ENCODE measurements at regions not wholly inside any gene's neighbourhood (a gene's known extent, or its start where the extent isn't known, plus 50 kb on each side); places are given as distances from the start of the nearest gene placed in this dataset.

GRCh38 chr1:234932511-234933430 is 195.9 kb downstream of the TOMM20 start:
- no peak for DNase-seq (ENCODE audit: low read depth)

- DNase-seq (ENCODE audit: low read depth), result no peak
These were observed 196.5 kb downstream of the TOMM20 start for GRCh38 chr1:234932106-234932505.

GRCh38 chr1:234931404-234931973 is 197.1 kb downstream of the TOMM20 start:
- DNase-seq (ENCODE audit: low read depth), result no peak

- no peak for DNase-seq (ENCODE audit: low read depth)
These were observed 199.3 kb downstream of the TOMM20 start for GRCh38 chr1:234929369-234929768.

- DNase-seq (ENCODE audit: low read depth), result no peak
These were observed 200.0 kb downstream of the TOMM20 start for GRCh38 chr1:234928642-234929041.

- no peak for DNase-seq (ENCODE audit: low read depth)
These were observed 200.5 kb downstream of the TOMM20 start for GRCh38 chr1:234927971-234928640.

GRCh38 chr1:234927312-234927970 is 201.2 kb downstream of the TOMM20 start:
- DNase-seq (ENCODE audit: low read depth), result no peak

GRCh38 chr1:234926559-234927311 is 201.9 kb downstream of the TOMM20 start:
- DNase-seq (ENCODE audit: low read depth), result peak; percentile 13

GRCh38 chr1:234926264-234926558 is 202.4 kb downstream of the TOMM20 start:
- no peak for DNase-seq (ENCODE audit: low read depth)

GRCh38 chr1:234925440-234926263 is 203.0 kb downstream of the TOMM20 start:
- DNase-seq (ENCODE audit: low read depth), result no peak

GRCh38 chr1:234924450-234925355 is 203.9 kb downstream of the TOMM20 start:
- no peak for DNase-seq (ENCODE audit: low read depth)

- DNase-seq (ENCODE audit: low read depth), result no peak
These were observed 205.0 kb downstream of the TOMM20 start for GRCh38 chr1:234923626-234924025.

- DNase-seq (ENCODE audit: low read depth), result no peak
These were observed 205.7 kb downstream of the TOMM20 start for GRCh38 chr1:234922987-234923386.

GRCh38 chr1:234921266-234922062 is 207.2 kb downstream of the TOMM20 start:
- DNase-seq (ENCODE audit: low read depth), result no peak

- no peak for DNase-seq (ENCODE audit: low read depth)
These were observed 207.8 kb downstream of the TOMM20 start for GRCh38 chr1:234920843-234921140.

GRCh38 chr1:234920136-234920842 is 208.3 kb downstream of the TOMM20 start:
- no peak for DNase-seq (ENCODE audit: low read depth)

- DNase-seq (ENCODE audit: low read depth), result no peak
These were observed 209.5 kb downstream of the TOMM20 start for GRCh38 chr1:234918961-234919761.

Data from stimulated activated CD4-positive, alpha-beta T cell treated with anti-CD3 and anti-CD28 coated beads, Interleukin-2, amount 100 ng/mL, for 4 hours (primary cell).